H1 (cell line): ENCODE measurements at regions not wholly inside any gene's neighbourhood (a gene's known extent, or its start where the extent isn't known, plus 50 kb on each side); places are given as distances from the start of the nearest gene placed in this dataset.

Experiments used
- CTCF ChIA-PET: fragments of 300-600 bp; sonication (Branson Sonifier 250); formaldehyde crosslinking; loops from one replicate; lab custom pipeline; 2021; ENCODE audit not compliant: partially characterized antibody; lab: Charles Lee
- POLR2A ChIA-PET: fragments of 300-600 bp; sonication (Branson Sonifier 250); formaldehyde crosslinking; loops from one replicate; lab custom pipeline; 2021; ENCODE audit warnings: inconsistent platforms; ENCODE audit not compliant: partially characterized antibody; lab: Charles Lee
- DNase-seq, 2 experiments: peaks; one replicate each; pipeline versions ENCODE4 v3.0.0 to v3.0.0-alpha.2; 2010 to 2022; ENCODE audit warnings: low spot score in 2 of 2, low read depth in 1 of 2, mixed read lengths in 1 of 2
- FAIRE-seq: peaks from 2 replicates; lab custom pipeline; 2011; peaks lifted over from hg19 to GRCh38; lab: Jason Lieb, UNC
- H2AFZ ChIP-seq: 2 replicates; pipeline ENCODE4 v1.8.1; 2012; ENCODE audit warnings: low read length, inconsistent platforms
- H2AK5ac ChIP-seq: 2 replicates; pipeline ENCODE4 v1.6.1; 2013; ENCODE audit warnings: low read depth, low read length
- H2BK120ac ChIP-seq: replicated peaks from 2 replicates; pipeline ENCODE3; 2013; ENCODE audit warnings: low read depth, low read length, inconsistent platforms
- H2BK12ac ChIP-seq: 2 replicates; pipeline ENCODE4 v1.6.1; 2013; ENCODE audit warnings: low read depth, low read length
- H2BK15ac ChIP-seq: 2 replicates; pipeline ENCODE4 v1.6.1; 2013; ENCODE audit warnings: low read length
- H2BK20ac ChIP-seq: 2 replicates; pipeline ENCODE4 v1.6.1; 2013; ENCODE audit warnings: low read length
- H2BK5ac ChIP-seq: 2 replicates; pipeline ENCODE4 v1.6.1; 2013; ENCODE audit warnings: low read depth, low read length
- H3K14ac ChIP-seq: 2 replicates; pipeline ENCODE4 v1.6.1; 2013; ENCODE audit warnings: inconsistent platforms; ENCODE audit not compliant: insufficient read length
- H3K18ac ChIP-seq: 2 replicates; pipeline ENCODE4 v1.6.1; 2013; ENCODE audit warnings: low read length; ENCODE audit errors: extremely low read depth
- H3K23ac ChIP-seq: 2 replicates; pipeline ENCODE4 v1.6.1; 2013; ENCODE audit warnings: inconsistent platforms; ENCODE audit not compliant: insufficient read length
- H3K23me2 ChIP-seq: 2 replicates; pipeline ENCODE4 v1.6.1; 2013; ENCODE audit warnings: low read depth, low read length
- H3K27ac ChIP-seq: 2 replicates; pipeline ENCODE4 v1.6.1; 2011; ENCODE audit warnings: low read depth, low read length, inconsistent platforms
- H3K27me3 ChIP-seq, 4 experiments: replicated peaks in 1 of 4; 1 replicate in 1 of 4; 2 replicates in 3 of 4; pipeline versions ENCODE4 v1.6.1 to v1.8.1; 2011 to 2013; ENCODE audit warnings: low read length in 3 of 4, mild to moderate bottlenecking in 3 of 4, inconsistent platforms in 2 of 4, mixed read lengths in 2 of 4, moderate library complexity in 1 of 4; ENCODE audit not compliant: control insufficient read depth in 3 of 4, insufficient read depth in 3 of 4; ENCODE audit errors: extremely low read depth in 1 of 4
- H3K36me3 ChIP-seq, 4 experiments: 2 replicates each; pipeline versions ENCODE4 v1.6.1 to v1.8.1; 2011 to 2013; ENCODE audit warnings: mild to moderate bottlenecking in 4 of 4, low read length in 3 of 4, moderate library complexity in 2 of 4, control low read depth in 1 of 4, inconsistent platforms in 1 of 4; ENCODE audit not compliant: insufficient read depth in 4 of 4, control insufficient read depth in 2 of 4
- H3K4ac ChIP-seq: replicated peaks from 2 replicates; pipeline ENCODE3; 2013; ENCODE audit warnings: low read length, low read depth, mixed read lengths, inconsistent platforms; ENCODE audit not compliant: insufficient read length
- H3K4me1 ChIP-seq, 4 experiments: replicated peaks in 1 of 4; 1 replicate in 1 of 4; 2 replicates in 3 of 4; pipeline versions ENCODE4 v1.6.1 to v1.8.1; 2011 to 2013; ENCODE audit warnings: low read length in 3 of 4, inconsistent platforms in 2 of 4, mixed read lengths in 1 of 4; ENCODE audit not compliant: insufficient read depth in 4 of 4, control insufficient read depth in 3 of 4
- H3K4me2 ChIP-seq, 2 experiments: 2 replicates each; pipeline versions ENCODE4 v1.6.1 to v1.8.1; 2011 to 2013; ENCODE audit warnings: low read depth in 2 of 2, low read length in 2 of 2, control low read depth in 1 of 2, inconsistent platforms in 1 of 2, mild to moderate bottlenecking in 1 of 2; ENCODE audit not compliant: insufficient read depth in 1 of 2
- H3K4me3 ChIP-seq, 4 experiments: fragments of 200-600, 300-600 bp in 1 of 4; sonication (generic), shearing (Covaris generic), sonication (Bioruptor Twin) in 1 of 4; 2 replicates each; pipeline versions ENCODE4 v1.5.1 to v1.8.1; 2011 to 2016; ENCODE audit warnings: low read length in 4 of 4, low read depth in 3 of 4, control low read depth in 2 of 4, inconsistent platforms in 2 of 4, mild to moderate bottlenecking in 2 of 4, mixed read lengths in 1 of 4, moderate library complexity in 1 of 4; ENCODE audit not compliant: insufficient read depth in 2 of 4; ENCODE audit errors: extremely low read depth in 1 of 4
- H3K56ac ChIP-seq: replicated peaks from 2 replicates; pipeline ENCODE3; 2013; ENCODE audit warnings: low read depth, mild to moderate bottlenecking, mixed read lengths, low read length, inconsistent platforms; ENCODE audit not compliant: insufficient read length
- H3K79me1 ChIP-seq: 2 replicates; pipeline ENCODE4 v1.6.1; 2013; ENCODE audit warnings: low read depth, low read length, control low read depth
- H3K79me2 ChIP-seq, 2 experiments: 2 replicates each; pipeline versions ENCODE4 v1.6.1 to v1.8.1; 2012 to 2013; ENCODE audit warnings: low read length in 2 of 2, mild to moderate bottlenecking in 2 of 2, inconsistent platforms in 1 of 2; ENCODE audit not compliant: insufficient read depth in 2 of 2, control insufficient read depth in 1 of 2
- H3K9ac ChIP-seq, 4 experiments: replicated peaks in 1 of 4; 1 replicate in 1 of 4; 2 replicates in 3 of 4; pipeline versions ENCODE4 v1.6.1 to v1.8.1; 2011 to 2013; ENCODE audit warnings: low read depth in 3 of 4, low read length in 3 of 4, control low read depth in 2 of 4, mild to moderate bottlenecking in 2 of 4, moderate library complexity in 2 of 4, inconsistent platforms in 1 of 4; ENCODE audit errors: extremely low read depth in 1 of 4
- H3K9me3 ChIP-seq, 2 experiments: 2 replicates each; pipeline versions ENCODE4 v1.6.1 to v1.8.1; 2012 to 2013; ENCODE audit warnings: mild to moderate bottlenecking in 2 of 2, moderate library complexity in 2 of 2, control low read depth in 1 of 2, inconsistent platforms in 1 of 2, low read depth in 1 of 2, low read length in 1 of 2, mixed read lengths in 1 of 2; ENCODE audit not compliant: insufficient read depth in 2 of 2
- H4K20me1 ChIP-seq, 2 experiments: replicated peaks in 1 of 2; 2 replicates each; pipeline versions ENCODE3 to v1.8.1; 2011 to 2013; ENCODE audit warnings: inconsistent platforms in 2 of 2, low read length in 2 of 2, mild to moderate bottlenecking in 1 of 2; ENCODE audit not compliant: insufficient read depth in 2 of 2, control insufficient read depth in 1 of 2
- H4K5ac ChIP-seq: 2 replicates; pipeline ENCODE4 v1.6.1; 2013; ENCODE audit warnings: low read length, low read depth, mixed read lengths, inconsistent platforms; ENCODE audit not compliant: insufficient read length
- H4K8ac ChIP-seq: 2 replicates; pipeline ENCODE4 v1.8.0; 2013; ENCODE audit warnings: mild to moderate bottlenecking, moderate library complexity, low read length, inconsistent platforms; ENCODE audit not compliant: insufficient read depth; ENCODE audit errors: extremely low read depth
- H4K91ac ChIP-seq: replicated peaks from 2 replicates; pipeline ENCODE3; 2013; ENCODE audit warnings: low read length, mixed read lengths, inconsistent platforms; ENCODE audit not compliant: insufficient read length
- CREB1 ChIP-seq: IDR thresholded peaks from 2 replicates; pipeline ENCODE4 v1.6.1; 2012; ENCODE audit warnings: inconsistent platforms
- WGBS, 2 experiments: shearing (Covaris generic) in 1 of 2; methylation state at CpG; one replicate each; pipeline versions ENCODE4 v1.1.6 to v1.1.7; 2013 to 2015; ENCODE audit warnings: low lambda C conversion rate in 2 of 2, mixed read lengths in 2 of 2, inconsistent platforms in 1 of 2, low coverage in 1 of 2, missing lambda C conversion rate in 1 of 2; ENCODE audit not compliant: insufficient replicate concordance in 2 of 2, insufficient coverage in 1 of 2, insufficient read length in 1 of 2; ENCODE audit errors: extremely low coverage in 1 of 2, missing lambda C conversion rate in 1 of 2; 5-methylcytosine and 5-hydroxymethylcytosine counted together

GRCh38 chrX:7269991-7270390 lies 122.0 kb upstream of the PUDP start:
- no peak overlapping the region for H2BK15ac ChIP-seq
- no peaks in the 10 kb centered on the region for H3K79me1 ChIP-seq
- H3K23ac ChIP-seq = no peak overlapping the region
- no peak overlapping the region for H4K5ac ChIP-seq
- H2BK5ac ChIP-seq = no peak overlapping the region
- no peaks in the 10 kb centered on the region for H3K23me2 ChIP-seq
- no peak overlapping the region for H3K4ac ChIP-seq
- H3K4me1 ChIP-seq = no peaks in the 10 kb centered on the region
- FAIRE-seq (no peak), DNase-seq (no peak)
- H4K91ac ChIP-seq = no peak overlapping the region
- no peak overlapping the region for H3K9ac ChIP-seq
- 81% methylated on average over 3 of the region's 3 CpGs; no CpG with 5 or more reads in 1 of the 2 experiments for WGBS, 2 experiments
- no peaks in the 10 kb centered on the region for H4K20me1 ChIP-seq
- ChIA-PET CTCF (no interaction called here), POLR2A (no interaction called here)
- no peak overlapping the region for H3K14ac ChIP-seq
- no peak overlapping the region for H3K4me2 ChIP-seq
- H2BK120ac ChIP-seq = no peak overlapping the region
- H2AFZ ChIP-seq = no peak overlapping the region
- H3K4me3 ChIP-seq = no peak overlapping the region
- no peak overlapping the region for H3K27ac ChIP-seq
- H4K8ac ChIP-seq = no peak overlapping the region
- no peak overlapping the region for H2AK5ac ChIP-seq
- H2BK20ac ChIP-seq = no peak overlapping the region
- no peaks in the 10 kb centered on the region for H3K79me2 ChIP-seq
- no peaks in the 10 kb centered on the region for H3K36me3 ChIP-seq
- no peak for TF ChIP-seq CREB1
- no peak overlapping the region for H3K18ac ChIP-seq
- H2BK12ac ChIP-seq = no peak overlapping the region
- no peaks in the 10 kb centered on the region for H3K9me3 ChIP-seq
- H3K27me3 ChIP-seq = no peaks in the 10 kb centered on the region
- no peak overlapping the region for H3K56ac ChIP-seq
